AG10803 (cell line): ENCODE measurements at regions not wholly inside any gene's neighbourhood (a gene's known extent, or its start where the extent isn't known, plus 50 kb on each side); places are given as distances from the start of the nearest gene placed in this dataset.

Experiments used
- DNase-seq: peaks from one replicate; pipeline ENCODE4 v3.0.0; 2010; ENCODE audit warnings: low read depth
- H3K4me3 ChIP-seq: 2 replicates; pipeline ENCODE4 v1.5.1; 2011; ENCODE audit warnings: mild to moderate bottlenecking, low read length, control low read depth
- CTCF ChIP-seq: conservative IDR thresholded peaks from 2 replicates; pipeline ENCODE4 v1.5.1; 2011; ENCODE audit warnings: mild to moderate bottlenecking, low read length, control low read depth, inconsistent platforms

DNA sequence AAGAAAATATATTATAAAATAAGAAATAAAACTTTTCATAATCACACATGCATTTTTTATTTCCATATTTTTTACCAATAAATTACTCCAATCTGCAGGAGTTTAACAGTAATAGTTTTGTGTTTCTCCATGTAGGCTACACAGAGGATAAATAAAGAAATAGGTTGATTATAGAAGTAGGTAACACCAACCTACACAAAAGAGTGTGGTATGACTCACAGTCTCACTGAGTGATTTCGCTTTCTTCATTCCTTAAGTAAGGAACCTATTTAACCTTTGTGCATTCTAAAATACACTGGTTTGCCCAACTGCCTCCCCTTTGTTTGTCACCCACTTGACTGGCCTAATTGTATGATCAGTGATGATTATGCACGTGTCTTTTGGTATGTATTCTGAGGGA, 244.2 kb upstream of the RIMS1 start:
- no peak overlapping the region for H3K4me3 ChIP-seq
- TF ChIP-seq CTCF, result no peak
- no peak for DNase-seq

DNA sequence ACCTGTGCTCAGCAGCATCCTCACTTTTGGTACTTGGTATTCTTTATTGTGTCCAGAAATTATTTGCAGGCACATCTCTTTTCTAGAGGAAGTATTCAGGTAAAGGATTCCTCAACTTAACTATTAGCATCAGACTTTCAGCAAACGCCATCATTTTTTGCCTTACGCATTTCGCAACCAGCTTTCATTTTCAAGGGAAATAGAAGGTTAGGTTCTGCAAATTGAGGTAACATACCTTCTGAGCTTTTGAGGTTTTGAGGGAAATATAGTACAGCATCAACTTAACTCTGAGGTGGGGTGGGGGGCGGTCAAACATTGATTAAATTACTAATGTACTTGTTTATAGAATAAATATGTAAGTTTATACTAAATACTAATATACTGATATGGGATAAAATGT, 243.6 kb upstream of the RIMS1 start:
- no peak for TF ChIP-seq CTCF
- DNase-seq, result no peak
- no peak overlapping the region for H3K4me3 ChIP-seq

DNA sequence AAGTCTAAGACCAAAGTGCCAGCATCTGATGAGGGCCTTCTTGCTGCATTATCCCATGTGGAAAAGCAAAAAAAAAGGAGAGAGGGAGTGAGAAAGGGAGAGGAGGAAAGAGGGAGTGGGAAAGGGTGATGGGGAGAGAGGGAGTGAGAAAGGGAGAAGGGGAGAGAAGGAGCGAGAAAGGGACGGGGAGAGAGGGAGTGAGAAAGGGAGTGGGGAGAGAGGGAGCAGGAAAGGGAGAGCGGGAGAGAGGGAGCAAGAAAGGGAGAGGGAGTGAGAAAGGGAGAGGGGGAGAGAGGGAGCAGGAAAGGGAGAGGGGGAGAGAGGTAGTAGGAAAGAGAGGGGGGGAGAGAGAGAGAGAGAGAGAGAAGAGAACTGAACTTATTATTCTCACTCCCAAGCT, 241.1 kb upstream of the RIMS1 start:
- no peak for DNase-seq
- H3K4me3 ChIP-seq, result no peak overlapping the region
- no peak for TF ChIP-seq CTCF

DNA sequence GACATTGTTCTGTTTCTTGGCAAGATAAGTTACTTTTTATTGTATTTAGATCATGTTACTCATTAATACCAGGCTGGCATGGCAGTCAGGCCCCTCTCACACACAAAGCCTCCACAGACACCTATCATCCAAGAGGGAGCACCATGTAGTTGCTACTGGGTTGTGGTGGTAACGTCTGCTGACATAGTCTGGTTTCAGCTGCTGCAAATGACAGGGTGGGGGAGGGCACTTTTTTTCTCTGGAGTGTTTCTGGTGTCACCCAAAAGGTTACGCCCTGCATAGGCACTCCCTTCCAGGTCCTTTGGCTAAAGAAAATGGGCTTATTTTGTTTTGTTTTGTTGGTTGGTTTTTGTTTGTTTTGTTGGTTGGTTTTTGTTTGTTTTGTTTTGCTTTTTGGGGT, 236.4 kb upstream of the RIMS1 start:
- no peak overlapping the region for H3K4me3 ChIP-seq
- TF ChIP-seq CTCF, result no peak
- DNase-seq, result no peak

- no peak for TF ChIP-seq CTCF
- no peak overlapping the region for H3K4me3 ChIP-seq
- DNase-seq, result peak; percentile 32
These were observed 234.7 kb upstream of the RIMS1 start for GRCh38 chr6:71651636-71652035.

DNA sequence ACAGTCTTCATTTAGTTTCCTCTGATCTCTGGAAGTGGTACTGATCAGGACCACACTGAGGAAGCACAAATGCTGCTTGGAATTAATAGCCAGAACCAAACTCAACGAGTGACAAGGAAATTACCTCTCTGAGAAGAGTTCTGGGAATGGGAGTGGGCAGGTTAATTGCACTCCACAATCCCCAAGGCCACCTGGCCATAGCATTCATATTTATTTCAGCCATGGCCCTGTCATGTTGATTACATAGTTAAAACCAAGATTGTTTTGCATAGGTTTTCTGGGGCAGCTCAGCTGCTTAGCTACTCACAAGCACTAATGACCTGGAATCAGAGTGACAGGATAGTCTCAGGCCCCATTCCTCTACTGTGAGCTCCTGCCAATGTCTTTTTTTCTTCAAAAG, 230.2 kb upstream of the RIMS1 start:
- no peak overlapping the region for H3K4me3 ChIP-seq
- no peak for DNase-seq
- no peak for TF ChIP-seq CTCF

DNA sequence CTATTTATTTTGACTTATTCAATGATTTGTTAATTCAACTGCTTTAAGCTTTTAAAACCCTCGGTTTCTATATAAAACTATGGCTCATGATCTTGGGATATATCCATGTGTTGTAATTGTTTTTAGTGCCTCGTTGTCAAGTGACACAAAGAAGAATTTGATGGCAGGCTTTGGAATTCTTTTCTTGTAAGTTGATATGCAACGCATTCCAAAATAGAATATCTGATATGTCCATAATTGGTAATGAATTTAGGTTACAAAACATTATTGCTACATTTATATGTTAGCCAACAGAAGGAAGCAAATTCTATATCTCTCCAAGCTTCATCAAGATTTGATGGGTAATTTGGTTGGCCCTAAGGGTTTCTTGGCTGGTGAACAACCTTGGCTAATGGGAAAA, 220.4 kb upstream of the RIMS1 start:
- no peak for TF ChIP-seq CTCF
- DNase-seq, result peak; percentile 71
- no peak overlapping the region for H3K4me3 ChIP-seq
